Testis (tissue), 2 donors: ENCODE measurements at regions not wholly inside any gene's neighbourhood (a gene's known extent, or its start where the extent isn't known, plus 50 kb on each side); places are given as distances from the start of the nearest gene placed in this dataset.

ENCODE experiments used
- CTCF ChIP-seq, 3 experiments: fragments of 450-650 bp in 2 of 3; fragments of 200-600 bp in 1 of 3; sonication (generic) in 1 of 3; IDR thresholded peaks; one replicate each; pipeline ENCODE4 v1.5.1; 2016 to 2019; ENCODE audit warnings: antibody characterized with exemption in 3 of 3, mild to moderate bottlenecking in 2 of 3, moderate library complexity in 1 of 3
- POLR2A ChIP-seq: fragments of 450-650 bp; IDR thresholded peaks from one replicate; pipeline ENCODE4 v1.6.1; 2017; ENCODE audit warnings: antibody characterized with exemption, mild to moderate bottlenecking, moderate library complexity

DNA sequence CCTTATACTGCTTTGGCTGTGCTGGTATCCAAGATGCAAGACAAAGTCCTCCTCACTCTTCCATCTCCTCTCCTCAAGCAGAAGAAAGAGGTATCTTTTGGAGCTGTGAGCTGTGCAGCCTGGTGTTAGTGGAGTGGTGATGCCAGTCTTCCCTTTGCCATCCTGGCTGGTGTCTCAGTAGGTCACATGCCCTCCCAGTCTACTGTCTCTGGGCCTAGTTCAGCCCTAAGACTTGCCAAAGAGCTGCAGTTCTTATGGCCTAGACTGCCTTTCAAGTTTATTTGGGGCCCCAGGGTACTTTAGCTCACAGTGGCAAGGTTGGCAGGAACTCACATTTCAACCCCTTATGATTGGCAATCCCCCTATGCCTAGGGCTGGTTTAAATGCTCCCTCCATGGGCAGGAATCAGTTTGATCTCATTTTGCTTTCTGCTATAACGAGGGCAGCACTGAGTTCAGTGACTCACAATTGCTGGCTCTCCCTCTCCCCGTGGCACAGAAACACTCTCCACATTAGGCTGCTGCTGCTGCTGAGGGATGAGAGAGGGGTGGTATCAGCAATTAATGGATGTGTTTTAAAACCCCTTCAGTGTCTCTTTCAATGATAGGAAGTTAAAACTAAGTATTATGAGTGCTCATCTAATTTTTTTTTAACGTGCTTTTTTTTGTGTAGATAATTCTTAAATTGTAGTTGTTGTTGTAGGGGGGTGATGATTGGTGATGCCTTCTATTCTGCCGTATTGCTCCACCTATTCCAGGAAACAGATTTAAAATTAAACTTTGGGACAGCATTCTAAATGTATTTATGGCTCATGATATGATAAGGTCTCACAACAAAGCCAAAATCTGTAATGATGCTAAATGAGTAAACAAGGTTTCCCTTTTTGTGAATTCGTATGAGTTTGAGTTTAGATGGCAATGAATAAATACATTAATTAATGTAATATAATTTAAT is 1295.0 kb downstream of the JRKL start:
- TF ChIP-seq POLR2A (no peak), CTCF (IDR thresholded peaks at IDR 0.05) (no peak)
